Right lobe of liver (tissue), 6 donors: ENCODE measurements at regions not wholly inside any gene's neighbourhood (a gene's known extent, or its start where the extent isn't known, plus 50 kb on each side); places are given as distances from the start of the nearest gene placed in this dataset.

Experiments
- ATAC-seq, 4 donors: fragments of 200-7000 bp; cut with Tn5 transposase; one replicate each; pipeline ENCODE4 v1.9.1; 2020; ENCODE audit warnings: mild to moderate bottlenecking in 4 of 4, moderate library complexity in 4 of 4
- DNase-seq, 3 donors: peaks; one replicate each; pipeline ENCODE4 v3.0.0-alpha.2; 2020
- H3K27ac ChIP-seq, 3 donors: fragments of 200-600 bp; one replicate each; pipeline ENCODE4 v1.8.0; 2022
- H3K27me3 ChIP-seq, 2 donors: fragments of 200-600 bp; one replicate each; pipeline ENCODE4 v1.8.0; 2022
- H3K36me3 ChIP-seq, 4 donors: fragments of 200-600 bp; sonication (generic) in 1 of 4; one replicate each; pipeline versions ENCODE4 v1.5.1 to v1.8.0; 2017 to 2022; ENCODE audit warnings: control low read depth in 1 of 4
- H3K4me1 ChIP-seq, 4 donors: fragments of 200-600 bp; sonication (generic) in 1 of 4; one replicate each; pipeline versions ENCODE4 v1.5.1 to v1.8.0; 2017 to 2022; ENCODE audit warnings: control low read depth in 1 of 4
- H3K4me3 ChIP-seq, 3 donors: fragments of 200-600 bp; one replicate each; pipeline ENCODE4 v1.8.0; 2022
- H3K9me3 ChIP-seq, 4 donors: fragments of 200-600 bp; sonication (generic) in 1 of 4; one replicate each; pipeline versions ENCODE4 v1.5.1 to v1.8.0; 2017 to 2022; ENCODE audit warnings: control low read depth in 1 of 4
- POLR2A ChIP-seq: fragments of 450-650 bp; IDR thresholded peaks from one replicate; pipeline ENCODE4 v1.6.1; 2017; ENCODE audit warnings: antibody characterized with exemption, mild to moderate bottlenecking
- WGBS: methylation state at CpG from one replicate; pipeline ENCODE4 v1.1.6; 2018; ENCODE audit warnings: low coverage, low lambda C conversion rate; ENCODE audit not compliant: insufficient coverage; ENCODE audit errors: missing lambda C conversion rate; 5-methylcytosine and 5-hydroxymethylcytosine counted together
- intact Hi-C, 2 donors: fragments of 100-400 bp; cut with DNase I; formaldehyde crosslinking; loops; one replicate each; pipeline versions ENCODE4 v1.11.2 to v1.14.1; 2022
- TF ChIP-seq, protein P1 (sequence below), 4 donors: fragments of 200-600 bp in 3 of 4; fragments of 450-650 bp in 1 of 4; IDR thresholded peaks; one replicate each; pipeline versions ENCODE4 v1.5.1 to v1.8.0; 2016 to 2022; ENCODE audit warnings: antibody characterized with exemption in 4 of 4, mild to moderate bottlenecking in 2 of 4
- donor health status: DM: no; HTN: yes; CAD: no.
- donor health status: DM: no; HTN: no; CAD: no.
- donor health status: DM: no; HTN: no; CAD: no.
- donor health status: DM: no; HTN: yes; CAD: no.
- donor health status: DM: no; HTN: yes; CAD: no.

DNA sequence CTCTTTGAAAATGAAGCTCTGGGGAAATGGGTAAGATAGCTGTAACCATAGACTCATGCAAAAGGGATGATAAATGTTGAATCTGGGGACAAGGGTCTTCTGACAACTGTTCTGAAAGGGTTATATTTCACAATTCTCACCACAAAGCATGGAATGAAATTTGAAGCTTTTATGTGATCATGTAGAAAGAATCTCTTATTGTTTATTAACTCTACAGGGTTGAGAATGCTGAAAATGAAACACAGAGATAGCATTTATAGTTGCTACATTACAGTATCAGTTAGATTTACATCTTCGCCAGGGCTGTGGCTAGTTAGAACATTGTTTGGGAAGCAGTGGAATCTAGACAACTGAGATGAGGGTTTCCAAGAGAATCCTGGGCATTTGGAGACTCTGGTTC lies 97.4 kb upstream of the LHCGR start:
- Histone ChIP-seq H3K36me3 (no peaks in the 10 kb centered on the region), H3K27ac (no peak overlapping the region), H3K4me3 (no peak overlapping the region), H3K4me1 (no peaks in the 10 kb centered on the region), H3K9me3 (no peaks in the 10 kb centered on the region), H3K27me3 (no peaks in the 10 kb centered on the region)
- WGBS = 46% methylated on average over 1 of the region's 1 CpG
- TF ChIP-seq POLR2A = no peak
- TF ChIP-seq, protein P1, sequence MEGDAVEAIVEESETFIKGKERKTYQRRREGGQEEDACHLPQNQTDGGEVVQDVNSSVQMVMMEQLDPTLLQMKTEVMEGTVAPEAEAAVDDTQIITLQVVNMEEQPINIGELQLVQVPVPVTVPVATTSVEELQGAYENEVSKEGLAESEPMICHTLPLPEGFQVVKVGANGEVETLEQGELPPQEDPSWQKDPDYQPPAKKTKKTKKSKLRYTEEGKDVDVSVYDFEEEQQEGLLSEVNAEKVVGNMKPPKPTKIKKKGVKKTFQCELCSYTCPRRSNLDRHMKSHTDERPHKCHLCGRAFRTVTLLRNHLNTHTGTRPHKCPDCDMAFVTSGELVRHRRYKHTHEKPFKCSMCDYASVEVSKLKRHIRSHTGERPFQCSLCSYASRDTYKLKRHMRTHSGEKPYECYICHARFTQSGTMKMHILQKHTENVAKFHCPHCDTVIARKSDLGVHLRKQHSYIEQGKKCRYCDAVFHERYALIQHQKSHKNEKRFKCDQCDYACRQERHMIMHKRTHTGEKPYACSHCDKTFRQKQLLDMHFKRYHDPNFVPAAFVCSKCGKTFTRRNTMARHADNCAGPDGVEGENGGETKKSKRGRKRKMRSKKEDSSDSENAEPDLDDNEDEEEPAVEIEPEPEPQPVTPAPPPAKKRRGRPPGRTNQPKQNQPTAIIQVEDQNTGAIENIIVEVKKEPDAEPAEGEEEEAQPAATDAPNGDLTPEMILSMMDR (IDR thresholded peaks at IDR 0.05) = no peak
- intact Hi-C loops = no loop called here
- DNase-seq = no peak
- no peak for ATAC-seq

DNA sequence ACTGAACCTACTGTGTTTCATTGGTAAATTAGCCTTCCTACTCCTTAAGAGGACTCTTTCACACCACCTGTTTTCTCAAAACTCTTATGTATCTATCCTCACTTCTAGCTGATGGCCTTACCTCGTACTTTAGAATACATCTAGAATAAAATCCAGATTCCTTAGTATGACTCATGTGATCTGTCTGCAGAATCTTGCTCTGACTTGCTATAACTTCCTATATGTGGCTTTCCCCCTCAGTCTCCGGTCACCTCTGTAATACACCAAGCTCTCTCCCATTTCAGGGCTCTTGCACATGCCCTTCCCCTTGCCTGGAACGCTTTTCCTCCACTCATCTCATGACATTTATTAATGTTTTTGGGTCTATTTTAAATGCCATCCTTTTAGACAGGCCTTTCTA lies 95.6 kb upstream of the LHCGR start:
- DNase-seq = no peak
- TF ChIP-seq, protein P1 (IDR thresholded peaks at IDR 0.05) = no peak
- TF ChIP-seq POLR2A = no peak
- ATAC-seq = no peak
- H3K9me3 ChIP-seq = no peaks in the 10 kb centered on the region
- no peak overlapping the region for H3K27ac ChIP-seq
- intact Hi-C loops = no loop called here
- H3K36me3 ChIP-seq = no peaks in the 10 kb centered on the region
- H3K27me3 ChIP-seq = no peaks in the 10 kb centered on the region
- H3K4me1 ChIP-seq = no peaks in the 10 kb centered on the region
- H3K4me3 ChIP-seq = no peak overlapping the region
- 42% methylated on average over 3 of the region's 3 CpGs for WGBS

DNA sequence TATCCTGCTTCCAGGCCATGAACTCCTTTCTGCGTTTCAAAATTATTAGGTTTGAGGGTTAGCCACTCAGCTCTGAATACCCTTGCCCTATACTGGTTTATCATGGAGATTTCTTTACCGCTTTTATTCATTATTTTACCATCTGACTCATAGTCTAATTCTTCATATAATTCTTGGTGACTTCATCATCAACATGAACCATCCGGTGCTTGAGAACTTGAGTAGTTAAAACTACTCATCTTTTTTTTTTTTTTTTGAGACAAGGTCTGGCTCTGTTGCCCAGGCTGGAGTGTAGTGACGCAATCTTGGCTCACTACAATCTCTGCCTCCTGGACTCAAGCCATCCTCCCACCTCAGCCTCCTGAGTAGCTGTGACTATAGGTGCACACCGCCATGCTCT lies 94.2 kb upstream of the LHCGR start:
- Histone ChIP-seq H3K4me3 (no peak overlapping the region), H3K9me3 (no peaks in the 10 kb centered on the region), H3K27me3 (no peaks in the 10 kb centered on the region), H3K36me3 (no peaks in the 10 kb centered on the region), H3K4me1 (no peaks in the 10 kb centered on the region), H3K27ac (no peak overlapping the region)
- intact Hi-C loops = no loop called here
- ATAC-seq (no peak), DNase-seq (no peak)
- no peak for TF ChIP-seq POLR2A
- TF ChIP-seq, protein P1 (IDR thresholded peaks at IDR 0.05) = no peak
- WGBS = 53% methylated on average over 4 of the region's 5 CpGs

DNA sequence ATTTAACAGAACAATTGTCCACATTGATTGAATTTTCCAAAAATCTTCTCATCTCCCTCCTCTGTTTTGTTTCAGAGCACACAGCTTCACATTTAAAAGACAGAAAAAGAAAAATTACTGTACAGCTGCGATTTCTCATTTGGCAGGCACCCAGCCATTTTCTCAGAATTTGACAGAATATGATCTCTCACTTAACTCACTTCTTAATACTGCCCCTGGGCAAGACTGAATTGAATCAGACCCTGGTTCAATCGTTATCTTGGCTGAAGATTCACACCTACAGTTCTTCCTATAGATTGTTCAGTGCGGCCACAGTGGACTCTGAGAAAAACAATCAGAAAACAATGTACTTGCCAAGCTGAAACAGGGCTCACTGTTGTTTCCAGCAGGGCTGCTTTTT lies 90.2 kb upstream of the LHCGR start:
- TF ChIP-seq, protein P1 (IDR thresholded peaks at IDR 0.05) = no peak
- TF ChIP-seq POLR2A = no peak
- 28% methylated on average over 3 of the region's 3 CpGs for WGBS
- ATAC-seq (no peak), DNase-seq (no peak)
- Histone ChIP-seq H3K4me3 (no peak overlapping the region), H3K36me3 (no peaks in the 10 kb centered on the region), H3K9me3 (no peaks in the 10 kb centered on the region), H3K4me1 (no peaks in the 10 kb centered on the region), H3K27me3 (no peaks in the 10 kb centered on the region), H3K27ac (no peak overlapping the region)
- intact Hi-C loops = no loop called here

DNA sequence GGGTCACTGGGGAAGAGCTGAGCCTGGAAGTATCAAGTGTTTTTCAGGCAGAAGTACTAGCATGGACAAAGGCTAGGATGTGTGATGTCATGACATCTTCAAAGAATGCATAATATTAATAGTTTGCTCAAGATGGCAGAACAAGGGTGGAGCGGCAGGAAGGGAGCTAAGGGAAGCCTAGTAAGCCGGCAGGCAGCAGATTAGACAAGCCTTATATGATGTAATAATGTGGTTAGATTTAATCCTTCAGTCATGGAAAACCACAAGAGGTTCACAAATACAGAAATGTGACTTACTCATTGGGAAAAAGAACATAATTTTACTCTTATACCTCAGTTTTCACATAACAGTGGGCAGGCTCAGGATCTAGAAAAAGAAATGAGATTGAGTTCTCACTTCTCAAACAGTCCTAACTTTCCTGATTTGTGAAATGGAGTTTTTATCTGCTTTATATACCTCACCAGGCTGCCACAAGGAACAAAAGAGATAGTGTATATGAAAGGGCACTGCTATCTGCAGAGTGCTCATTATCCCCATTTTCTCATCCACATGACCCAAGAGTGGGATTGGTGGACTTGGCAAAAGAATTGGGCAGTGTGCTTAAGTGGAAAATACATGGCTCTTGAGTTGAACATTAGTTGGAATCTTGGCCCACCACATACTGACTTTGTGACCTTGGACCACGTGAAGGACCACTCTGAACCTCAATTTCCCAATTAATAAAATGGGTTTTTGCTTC lies 89.1 kb upstream of the LHCGR start:
- H3K9me3 ChIP-seq = no peaks in the 10 kb centered on the region
- intact Hi-C loops = no loop called here

More for the DNA sequence above, 89.1 kb upstream of the LHCGR start:
- H3K4me3 ChIP-seq = no peak overlapping the region
- H3K27ac ChIP-seq = no peak overlapping the region
- no peaks in the 10 kb centered on the region for H3K36me3 ChIP-seq
- no peaks in the 10 kb centered on the region for H3K4me1 ChIP-seq
- 32% methylated on average over 2 of the region's 3 CpGs for WGBS
- H3K27me3 ChIP-seq = no peaks in the 10 kb centered on the region
- TF ChIP-seq, protein P1 (IDR thresholded peaks at IDR 0.05) = no peak
- TF ChIP-seq POLR2A = no peak
- no peak for ATAC-seq
- DNase-seq = no peak
